Neuronal stem cell (in vitro differentiated cells): ENCODE measurements at regions not wholly inside any gene's neighbourhood (a gene's known extent, or its start where the extent isn't known, plus 50 kb on each side); places are given as distances from the start of the nearest gene placed in this dataset.
"Not testable (repeated sequence)": the region's sequence is repeated elsewhere in the genome, so short reads cannot be mapped to it uniquely, and the experiment has no call there.

Source experiments
- DNase-seq: peaks from one replicate; pipeline ENCODE4 v3.0.0-alpha.2; 2013; ENCODE audit warnings: low spot score
- H2AFZ ChIP-seq: one replicate; pipeline ENCODE4 v1.6.1; 2013; ENCODE audit warnings: mild to moderate bottlenecking, low read length, inconsistent platforms
- H2AK5ac ChIP-seq: 2 replicates; pipeline ENCODE4 v1.6.1; 2013; ENCODE audit warnings: low read depth, mild to moderate bottlenecking, inconsistent platforms, low read length, moderate library complexity, mixed read lengths
- H2BK120ac ChIP-seq: 2 replicates; pipeline ENCODE4 v1.6.1; 2013; ENCODE audit warnings: low read depth, mild to moderate bottlenecking, inconsistent platforms, low read length, moderate library complexity, mixed read lengths
- H2BK12ac ChIP-seq: one replicate; pipeline ENCODE4 v1.6.1; 2013; ENCODE audit warnings: low read length, inconsistent platforms
- H2BK15ac ChIP-seq: 2 replicates; pipeline ENCODE4 v1.6.1; 2013; ENCODE audit warnings: mild to moderate bottlenecking, low read length, inconsistent platforms, mixed read lengths
- H2BK5ac ChIP-seq: one replicate; pipeline ENCODE4 v1.6.1; 2013; ENCODE audit warnings: inconsistent platforms, mild to moderate bottlenecking, low read length, moderate library complexity
- H3K14ac ChIP-seq: one replicate; pipeline ENCODE4 v1.6.1; 2013; ENCODE audit warnings: low read length, inconsistent platforms
- H3K18ac ChIP-seq: 2 replicates; pipeline ENCODE4 v1.6.1; 2013; ENCODE audit warnings: low read length, inconsistent platforms
- H3K23ac ChIP-seq: 2 replicates; pipeline ENCODE4 v1.6.1; 2013; ENCODE audit warnings: low read depth, mild to moderate bottlenecking, mixed read lengths, low read length, inconsistent platforms; ENCODE audit not compliant: poor library complexity
- H3K27ac ChIP-seq: replicated peaks from 3 replicates; pipeline ENCODE4 v1.5.1; 2013; ENCODE audit warnings: low read length, inconsistent platforms
- H3K27me3 ChIP-seq, 3 experiments: 2 replicates each; pipeline ENCODE4 v1.6.1; 2013; ENCODE audit warnings: low read length in 3 of 3, mild to moderate bottlenecking in 2 of 3, inconsistent platforms in 1 of 3, low read depth in 1 of 3, mixed read lengths in 1 of 3, moderate library complexity in 1 of 3; ENCODE audit not compliant: control insufficient read depth in 3 of 3, insufficient read depth in 3 of 3
- H3K36me3 ChIP-seq, 2 donors: replicated peaks in 1 of 2; 2 replicates each; pipeline ENCODE4 v1.6.1; 2013; ENCODE audit warnings: low read length in 2 of 2; ENCODE audit not compliant: control insufficient read depth in 2 of 2, insufficient read depth in 2 of 2
- H3K4ac ChIP-seq: 2 replicates; pipeline ENCODE4 v1.6.1; 2013; ENCODE audit warnings: inconsistent platforms, mild to moderate bottlenecking, low read length, moderate library complexity
- H3K4me1 ChIP-seq, 2 donors: 1 replicate in 1 of 2; 2 replicates in 1 of 2; pipeline ENCODE4 v1.6.1; 2013; ENCODE audit warnings: low read length in 2 of 2, low read depth in 1 of 2; ENCODE audit not compliant: control insufficient read depth in 2 of 2, insufficient read depth in 1 of 2
- H3K4me2 ChIP-seq: one replicate; pipeline ENCODE4 v1.6.1; 2013; ENCODE audit warnings: mild to moderate bottlenecking, low read length, inconsistent platforms; ENCODE audit not compliant: insufficient read depth, poor library complexity, severe bottlenecking
- H3K4me3 ChIP-seq, 2 donors: 2 replicates each; pipeline ENCODE4 v1.5.1; 2013; ENCODE audit warnings: low read length in 2 of 2, mild to moderate bottlenecking in 2 of 2, inconsistent platforms in 1 of 2, moderate library complexity in 1 of 2
- H3K79me1 ChIP-seq: one replicate; pipeline ENCODE4 v1.6.1; 2013; ENCODE audit warnings: low read depth, mild to moderate bottlenecking, inconsistent platforms, low read length, moderate library complexity
- H3K9ac ChIP-seq: one replicate; pipeline ENCODE4 v1.6.1; 2013; ENCODE audit warnings: mild to moderate bottlenecking, low read depth, low read length, inconsistent platforms; ENCODE audit not compliant: poor library complexity
- H3K9me3 ChIP-seq, 2 donors: replicated peaks in 1 of 2; 2 replicates each; pipeline versions ENCODE3 to v1.6.1; 2013; ENCODE audit warnings: low read length in 2 of 2, mild to moderate bottlenecking in 2 of 2, inconsistent platforms in 1 of 2, low read depth in 1 of 2, mixed read lengths in 1 of 2, moderate library complexity in 1 of 2; ENCODE audit not compliant: control insufficient read depth in 2 of 2, insufficient read depth in 1 of 2
- H4K8ac ChIP-seq: one replicate; pipeline ENCODE4 v1.6.1; 2013; ENCODE audit warnings: low read depth, mild to moderate bottlenecking, inconsistent platforms, low read length, moderate library complexity
- H4K91ac ChIP-seq: one replicate; pipeline ENCODE4 v1.6.1; 2013; ENCODE audit warnings: low read length, low read depth, mild to moderate bottlenecking, inconsistent platforms; ENCODE audit not compliant: poor library complexity
- WGBS, 2 donors: extraction: QIAGEN DNeasy Blood & Tissue Kit; methylation state at CpG; one replicate each; pipeline ENCODE4 v1.1.7; 2013; ENCODE audit warnings: missing lambda C conversion rate in 2 of 2, mixed read lengths in 1 of 2; ENCODE audit not compliant: insufficient read length in 2 of 2, insufficient replicate concordance in 1 of 2; ENCODE audit errors: extremely low coverage in 2 of 2; 5-methylcytosine and 5-hydroxymethylcytosine counted together

DNA sequence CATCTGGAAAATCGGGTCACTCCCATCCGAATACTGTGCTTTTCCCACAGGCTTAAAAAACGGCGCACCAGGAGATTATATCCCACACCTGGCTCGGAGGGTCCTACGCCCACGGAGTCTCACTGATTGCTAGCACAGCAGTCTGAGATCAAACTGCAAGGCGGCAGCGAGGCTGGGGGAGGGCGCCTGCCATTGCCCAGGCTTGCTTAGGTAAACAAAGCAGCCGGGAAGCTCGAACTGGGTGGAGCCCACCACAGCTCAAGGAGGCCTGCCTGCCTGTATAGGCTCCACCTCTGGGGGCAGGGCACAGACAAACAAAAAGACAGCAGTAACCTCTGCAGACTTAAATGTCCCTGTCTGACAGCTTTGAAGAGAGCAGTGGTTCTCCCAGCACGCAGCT lies 415.9 kb upstream of the HNRNPA3 start:
- H3K4me1 ChIP-seq, H4K91ac ChIP-seq, H4K8ac ChIP-seq, H3K18ac ChIP-seq, H2BK15ac ChIP-seq, H2AK5ac ChIP-seq, H3K4ac ChIP-seq, H3K36me3 ChIP-seq, H3K14ac ChIP-seq, H3K27me3 ChIP-seq, DNase-seq, H2BK5ac ChIP-seq, H2AFZ ChIP-seq, H2BK12ac ChIP-seq, H3K9ac ChIP-seq, H3K9me3 ChIP-seq, H3K79me1 ChIP-seq, H2BK120ac ChIP-seq, H3K4me2 ChIP-seq, H3K27ac ChIP-seq, H3K23ac ChIP-seq, H3K4me3 ChIP-seq: not testable (repeated sequence)
- WGBS, 2 donors: no CpG with 5 or more reads among the region's 13 CpGs

DNA sequence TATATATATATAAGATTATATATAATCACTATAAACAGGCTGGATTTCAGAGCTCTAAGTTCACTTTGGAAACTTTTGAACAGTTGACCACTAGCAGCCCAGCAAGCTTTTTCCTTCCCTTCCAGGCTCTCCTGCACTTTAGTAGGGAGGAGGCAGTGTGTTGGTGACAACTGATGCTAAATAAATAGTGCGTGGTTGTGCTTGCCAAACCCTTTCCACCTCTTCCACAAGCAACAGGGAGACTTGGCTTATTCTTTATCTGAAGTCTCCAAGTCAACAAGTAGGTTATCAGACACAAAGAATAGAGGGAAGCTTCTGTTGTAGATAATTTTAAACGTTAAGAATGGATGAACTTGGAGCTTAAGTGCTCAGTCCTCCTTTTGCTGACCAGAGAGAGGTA lies 408.2 kb upstream of the HNRNPA3 start:
- Histone ChIP-seq H4K8ac (no peak overlapping the region), H3K14ac (no peak overlapping the region), H3K23ac (no peak overlapping the region), H3K27me3 (no peaks in the 10 kb centered on the region), H3K27ac (no peak overlapping the region), H3K36me3 (no peaks in the 10 kb centered on the region), H2BK12ac (no peak overlapping the region), H3K9ac (no peak overlapping the region), H3K18ac (no peak overlapping the region), H2AK5ac (no peak overlapping the region), H2BK5ac (no peak overlapping the region), H2AFZ (no peak overlapping the region), H3K79me1 (no peaks in the 10 kb centered on the region), H3K4me2 (no peak overlapping the region), H2BK120ac (no peak overlapping the region), H3K4me1 (no peaks in the 10 kb centered on the region), H2BK15ac (no peak overlapping the region), H3K4me3 (no peak overlapping the region), H3K4ac (no peak overlapping the region), H4K91ac (no peak overlapping the region), H3K9me3 (no peaks in the 10 kb centered on the region)
- WGBS, 2 donors: no CpG with 5 or more reads among the region's 2 CpGs
- DNase-seq: no peak

DNA sequence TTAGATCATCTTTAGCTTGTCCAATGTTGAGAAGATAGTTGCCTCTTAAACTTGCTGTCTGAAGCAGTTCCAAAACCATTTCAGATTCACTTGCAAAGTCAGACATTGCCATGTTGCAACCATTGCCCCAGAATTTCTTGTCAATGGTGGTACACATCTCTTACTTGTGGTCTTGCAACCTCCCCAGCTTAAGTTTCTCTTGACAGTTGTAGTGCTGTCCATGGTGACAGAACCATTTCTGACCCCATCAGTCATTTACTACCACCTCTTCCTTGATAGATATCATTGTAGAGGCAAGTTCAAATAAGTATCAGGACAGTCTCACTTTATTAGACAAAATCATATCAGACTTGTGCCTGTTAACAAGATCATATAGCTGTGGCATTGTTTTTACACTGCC lies 407.2 kb upstream of the HNRNPA3 start:
- Histone ChIP-seq H2AFZ (no peak overlapping the region), H3K79me1 (no peaks in the 10 kb centered on the region), H3K18ac (no peak overlapping the region), H2BK120ac (no peak overlapping the region), H3K4me3 (no peak overlapping the region), H2BK5ac (no peak overlapping the region), H3K27me3 (no peaks in the 10 kb centered on the region), H4K91ac (no peak overlapping the region), H2AK5ac (no peak overlapping the region), H4K8ac (no peak overlapping the region), H3K23ac (no peak overlapping the region), H3K14ac (no peak overlapping the region), H3K36me3 (no peaks in the 10 kb centered on the region), H3K4me1 (no peaks in the 10 kb centered on the region), H3K9me3 (no peaks in the 10 kb centered on the region), H2BK12ac (no peak overlapping the region), H3K9ac (no peak overlapping the region), H3K4me2 (no peak overlapping the region), H3K27ac (no peak overlapping the region), H2BK15ac (no peak overlapping the region), H3K4ac (no peak overlapping the region)
- DNase-seq: no peak

DNA sequence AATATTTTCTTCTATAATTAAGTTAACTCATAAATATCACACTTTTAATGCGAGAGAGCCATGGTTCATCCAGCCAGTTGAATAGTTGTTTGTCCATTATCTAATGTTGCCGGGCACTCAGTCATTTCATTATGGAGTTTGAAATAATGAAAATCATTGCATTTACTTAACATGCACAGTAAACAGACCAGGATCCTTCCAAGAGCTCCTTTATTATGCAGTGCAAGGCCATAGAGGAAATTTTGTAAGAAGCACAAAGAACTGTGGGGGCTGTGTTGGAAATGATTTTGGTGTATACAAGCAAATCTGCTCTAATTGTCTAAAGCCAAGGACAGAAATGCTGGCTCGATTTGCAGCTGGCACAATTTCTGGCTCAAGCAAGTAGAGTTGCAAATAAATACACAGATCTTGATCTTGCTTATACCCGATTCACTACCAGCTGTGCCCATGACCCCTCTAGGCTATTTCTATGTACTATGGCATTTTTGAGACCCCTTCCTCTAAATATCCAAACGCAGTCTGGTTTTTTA lies 400.3 kb upstream of the HNRNPA3 start:
- no peaks in the 10 kb centered on the region for H3K9me3 ChIP-seq
- H2BK5ac ChIP-seq: no peak overlapping the region
- no peak overlapping the region for H3K18ac ChIP-seq
- no peak for DNase-seq
- no peaks in the 10 kb centered on the region for H3K4me1 ChIP-seq
- H3K27ac ChIP-seq: no peak overlapping the region
- H2AK5ac ChIP-seq: no peak overlapping the region
- H3K9ac ChIP-seq: no peak overlapping the region
- no peak overlapping the region for H2BK120ac ChIP-seq
- H3K4ac ChIP-seq: no peak overlapping the region
- no peak overlapping the region for H2AFZ ChIP-seq
- no peak overlapping the region for H3K4me3 ChIP-seq
- no peak overlapping the region for H2BK15ac ChIP-seq
- no peak overlapping the region for H4K91ac ChIP-seq
- no peak overlapping the region for H3K4me2 ChIP-seq
- no peak overlapping the region for H2BK12ac ChIP-seq
- H3K14ac ChIP-seq: no peak overlapping the region
- no peak overlapping the region for H3K23ac ChIP-seq
- peaks cover 0 to 4% (median 0%) of the 10 kb centered on the region in 3 experiments for H3K27me3 ChIP-seq
- no peaks in the 10 kb centered on the region for H3K36me3 ChIP-seq
- WGBS, 2 donors: no CpG with 5 or more reads among the region's 5 CpGs
- H4K8ac ChIP-seq: no peak overlapping the region
- H3K79me1 ChIP-seq: no peaks in the 10 kb centered on the region
